HTR-8/SVneo (cell line): ENCODE measurements at regions not wholly inside any gene's neighbourhood (a gene's known extent, or its start where the extent isn't known, plus 50 kb on each side); places are given as distances from the start of the nearest gene placed in this dataset.

ENCODE experiments used
- DNase-seq: peaks from one replicate; pipeline ENCODE4 v3.0.0; 2011; ENCODE audit warnings: low spot score, mixed read lengths; ENCODE audit not compliant: insufficient read length
- FAIRE-seq: peaks from 2 replicates; lab custom pipeline; 2011; peaks lifted over from hg19 to GRCh38; lab: Jason Lieb, UNC

DNA sequence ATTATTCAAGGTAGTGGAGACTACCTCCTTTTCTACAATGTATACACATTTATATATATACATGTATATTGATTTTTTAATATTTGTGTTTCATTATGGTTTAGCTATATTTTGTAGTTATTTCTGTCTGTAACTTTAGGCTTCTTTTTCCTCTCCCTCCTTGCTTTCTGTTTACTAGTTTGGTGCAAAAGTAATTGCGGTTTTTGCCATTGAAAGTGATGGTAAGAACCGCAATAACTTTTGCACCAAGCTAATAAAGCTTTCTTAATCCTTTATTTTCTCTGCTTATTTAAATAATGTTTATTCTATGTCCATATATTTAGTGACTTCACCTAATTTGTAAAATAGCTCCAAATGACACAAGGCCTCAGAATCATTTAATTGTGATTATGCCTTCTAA lies 195.3 kb upstream of the PLSCR5 start:
- FAIRE-seq (no peak), DNase-seq (no peak)

DNA sequence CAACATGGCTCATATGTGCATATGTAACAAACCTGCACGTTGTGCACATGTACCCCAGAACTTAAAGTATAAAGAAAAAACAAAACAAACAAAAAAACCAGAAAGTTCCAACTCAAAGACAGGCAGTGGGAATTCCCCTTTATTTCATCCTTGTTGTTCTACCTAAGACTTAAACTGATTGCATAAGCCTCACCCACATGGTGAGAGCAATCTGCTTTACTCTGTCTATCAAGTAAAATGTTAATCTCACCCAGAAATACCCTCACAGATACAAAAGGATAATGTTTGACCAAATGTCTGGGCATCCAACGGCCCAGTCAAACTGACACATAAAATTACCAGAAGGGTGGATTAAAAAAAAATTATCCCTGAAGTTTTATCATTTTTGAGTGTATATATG lies 190.9 kb upstream of the PLSCR5 start:
- no peak for FAIRE-seq

DNA sequence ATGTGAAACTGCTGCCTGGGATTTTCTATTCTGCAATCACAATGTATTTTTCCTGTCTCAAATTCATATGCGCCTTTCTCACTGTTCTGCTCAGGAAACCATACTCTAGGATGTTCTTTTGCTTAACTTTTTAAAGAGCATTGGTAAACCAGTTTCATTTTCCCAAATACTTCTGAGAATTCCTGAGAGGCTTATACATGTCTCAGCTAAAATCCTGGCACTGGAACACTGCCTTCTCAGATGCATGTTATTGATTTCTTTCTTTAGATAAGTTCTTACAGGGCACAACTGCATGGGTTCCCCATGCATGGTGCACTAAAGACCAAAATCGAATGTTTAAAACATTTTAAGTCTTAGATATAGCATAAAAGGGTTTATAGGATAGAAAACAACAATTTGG lies 178.3 kb upstream of the PLSCR5 start:
- FAIRE-seq, result no peak

More for the DNA sequence above, 190.9 kb upstream of the PLSCR5 start:
- no peak for DNase-seq

DNA sequence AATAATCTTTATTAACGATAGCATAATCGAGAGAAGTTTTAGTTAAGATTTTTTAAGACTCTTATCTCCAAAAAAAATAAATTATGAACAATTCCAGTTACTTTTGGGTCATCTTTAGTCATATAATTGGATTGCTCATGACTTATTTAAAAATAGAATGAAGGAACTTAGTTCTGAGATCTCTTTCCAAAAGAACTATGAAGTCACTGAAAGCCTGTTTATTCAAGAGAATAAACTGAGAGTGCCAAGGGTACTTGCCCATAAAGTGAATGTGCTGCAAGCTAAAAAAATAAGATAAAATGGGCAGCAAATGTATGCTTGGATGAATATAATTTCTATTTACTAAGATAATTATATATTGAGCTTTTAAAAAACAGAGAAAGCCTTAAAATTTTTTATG lies 176.5 kb upstream of the PLSCR5 start:
- no peak for FAIRE-seq
- DNase-seq, result no peak

More for the DNA sequence above, 178.3 kb upstream of the PLSCR5 start:
- DNase-seq, result no peak

DNA sequence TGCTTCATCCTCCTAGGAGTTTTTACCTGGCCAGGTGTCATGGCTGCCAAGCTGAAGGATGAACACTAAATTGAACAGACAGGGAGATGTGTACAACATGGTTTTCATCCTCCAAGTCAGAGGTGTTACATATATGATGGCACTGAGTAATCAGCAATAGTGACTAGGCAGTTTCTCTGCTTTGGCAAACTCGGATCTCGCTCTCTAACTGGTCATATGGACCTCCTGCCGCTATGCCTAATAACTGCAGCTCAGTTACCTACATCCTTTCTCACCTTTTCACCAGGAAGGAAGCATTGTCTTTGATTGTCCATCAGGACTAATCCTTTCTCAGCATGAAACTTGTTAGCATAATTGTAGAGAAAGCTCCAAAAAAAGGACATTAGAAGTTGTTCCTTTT lies 175.9 kb upstream of the PLSCR5 start:
- no peak for DNase-seq
- FAIRE-seq, result no peak

DNA sequence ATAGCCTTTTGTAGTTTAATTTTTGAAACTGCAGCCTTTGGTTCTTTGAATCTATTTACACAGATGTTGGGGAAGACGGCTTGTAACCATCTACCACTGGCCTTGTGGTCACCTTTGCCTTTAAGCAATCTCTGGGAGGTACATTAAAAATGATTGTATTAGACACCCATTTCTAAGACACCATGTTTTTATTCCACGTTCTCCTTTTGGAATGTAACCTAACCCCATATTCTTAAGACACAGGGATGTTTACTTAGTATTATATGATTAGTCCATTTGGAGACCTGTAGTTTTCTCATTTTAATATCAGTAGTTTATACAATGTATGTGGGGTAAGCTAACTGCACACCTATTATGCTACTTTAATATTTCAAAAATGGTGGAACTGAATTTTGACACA lies 175.1 kb upstream of the PLSCR5 start:
- no peak for FAIRE-seq
- no peak for DNase-seq

DNA sequence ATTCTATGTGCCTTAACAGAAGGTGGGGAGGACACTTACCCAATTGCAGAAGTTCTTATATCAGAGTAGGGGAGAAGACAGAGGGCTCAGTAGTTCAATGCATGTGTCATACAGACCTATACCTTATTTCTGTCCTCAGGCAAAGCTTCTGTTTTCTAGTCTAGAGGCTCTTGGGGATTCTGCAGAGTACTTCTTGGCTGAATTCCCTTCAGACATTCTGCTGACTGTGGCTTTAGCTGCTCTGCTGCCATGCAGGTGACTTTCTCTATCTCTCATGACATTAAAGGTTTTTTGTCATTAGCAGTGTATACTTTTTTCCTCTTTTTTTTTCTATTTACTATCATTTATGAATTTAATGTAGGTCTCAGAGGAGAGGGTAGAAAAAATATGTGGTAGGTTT lies 172.8 kb upstream of the PLSCR5 start:
- FAIRE-seq (no peak), DNase-seq (no peak)

DNA sequence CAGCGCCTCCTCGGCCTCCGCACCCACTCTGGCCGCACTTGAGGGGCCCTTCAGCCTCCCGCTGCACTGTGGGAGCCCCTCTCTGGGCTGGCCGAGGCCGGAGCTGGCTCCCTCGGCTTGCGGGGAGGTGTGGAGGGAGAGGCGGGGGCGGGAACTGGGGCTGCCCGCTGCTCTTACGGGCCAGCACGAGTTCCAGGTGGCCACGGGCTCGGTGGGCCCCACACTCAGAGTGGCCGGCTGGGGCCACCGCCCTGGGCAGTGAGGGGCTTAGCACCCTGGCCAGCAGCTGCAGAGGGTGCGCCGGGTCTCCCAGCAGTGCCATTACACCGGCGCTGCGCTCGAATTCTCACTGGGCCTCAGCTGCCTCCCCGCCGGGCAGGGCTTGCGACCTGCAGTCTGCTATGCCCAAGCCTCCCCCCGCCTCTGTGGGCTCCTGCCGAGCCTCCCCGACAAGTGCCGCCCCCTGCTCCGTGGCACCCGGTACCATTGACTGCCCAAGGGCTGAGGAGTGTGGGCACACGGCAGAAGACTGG lies 167.1 kb upstream of the PLSCR5 start:
- FAIRE-seq, result no peak
- DNase-seq, result no peak

DNA sequence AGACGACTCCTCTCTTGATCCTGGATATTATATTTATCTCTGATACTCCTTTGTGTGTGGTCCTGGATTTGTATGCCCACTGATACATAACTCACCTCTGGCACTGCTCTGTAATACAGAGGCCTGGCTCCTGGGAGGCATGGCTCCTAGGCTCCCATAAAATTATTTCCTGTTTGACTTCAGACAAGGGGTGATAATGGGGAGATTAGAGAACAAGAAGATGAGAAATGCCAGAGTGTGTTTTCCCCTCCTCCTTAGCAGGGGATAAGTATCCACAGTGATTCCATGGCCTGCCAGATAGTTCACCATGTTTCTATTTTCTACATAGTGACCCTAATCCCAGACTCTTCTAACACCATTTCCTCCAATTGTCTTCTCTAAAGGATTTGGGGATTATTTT lies 165.7 kb upstream of the PLSCR5 start:
- FAIRE-seq (no peak), DNase-seq (no peak)

DNA sequence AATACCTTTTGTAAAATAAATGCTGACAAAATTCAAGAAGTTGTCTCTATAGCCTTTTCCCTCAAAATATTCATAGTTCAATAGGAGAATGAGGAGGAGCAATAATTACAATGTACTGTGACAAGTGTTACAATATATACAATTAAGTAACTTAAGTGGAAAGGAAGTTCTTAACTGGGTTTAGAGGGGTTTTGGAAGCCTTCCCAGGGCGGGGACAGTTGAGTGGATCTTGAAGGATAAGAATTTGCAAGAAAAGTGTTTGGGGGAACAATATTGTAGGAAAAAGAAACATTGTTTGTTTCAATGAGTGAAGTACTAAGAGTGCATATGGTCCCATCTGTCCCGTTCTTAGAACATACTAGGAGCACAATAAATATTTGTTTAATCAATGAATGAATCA lies 165.2 kb upstream of the PLSCR5 start:
- DNase-seq (no peak), FAIRE-seq (no peak)

DNA sequence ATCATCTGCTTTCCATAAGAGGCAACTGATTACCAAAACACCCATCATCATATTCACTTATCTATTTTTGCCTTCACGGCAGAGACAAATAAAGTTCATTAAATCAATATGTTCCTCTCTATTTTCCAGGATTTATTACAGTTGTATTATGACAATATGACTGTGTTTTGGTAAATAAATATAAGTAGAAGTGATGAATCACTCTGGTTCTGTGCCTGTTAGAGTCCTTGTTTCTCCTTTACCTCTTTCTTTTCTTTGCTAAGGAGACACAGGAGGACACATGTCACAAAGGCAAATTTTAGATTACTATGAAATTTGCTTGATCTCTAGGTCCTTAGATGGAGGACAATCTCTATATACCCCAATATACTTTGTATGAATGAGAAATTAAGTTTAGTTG lies 152.6 kb upstream of the PLSCR5 start:
- no peak for FAIRE-seq
- no peak for DNase-seq

DNA sequence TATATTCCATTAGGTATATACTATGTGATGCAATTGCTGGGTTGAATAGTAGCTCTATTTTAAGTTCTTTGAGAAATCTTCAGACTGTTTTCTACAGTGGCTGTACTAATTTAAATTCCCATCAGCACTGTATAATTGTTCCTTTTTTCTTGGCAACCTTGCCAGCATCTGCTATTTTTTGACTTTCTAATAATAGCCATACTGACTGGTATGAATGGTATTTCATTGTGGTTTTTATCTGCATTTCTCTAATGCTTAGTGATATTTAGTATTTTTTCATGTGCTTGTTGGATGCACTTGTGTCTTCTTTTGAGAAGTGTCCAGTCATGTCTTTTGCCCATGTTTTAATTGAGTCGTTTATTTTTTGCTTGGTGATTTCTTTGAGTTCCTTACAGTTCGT lies 145.1 kb upstream of the PLSCR5 start:
- FAIRE-seq (no peak), DNase-seq (no peak)

DNA sequence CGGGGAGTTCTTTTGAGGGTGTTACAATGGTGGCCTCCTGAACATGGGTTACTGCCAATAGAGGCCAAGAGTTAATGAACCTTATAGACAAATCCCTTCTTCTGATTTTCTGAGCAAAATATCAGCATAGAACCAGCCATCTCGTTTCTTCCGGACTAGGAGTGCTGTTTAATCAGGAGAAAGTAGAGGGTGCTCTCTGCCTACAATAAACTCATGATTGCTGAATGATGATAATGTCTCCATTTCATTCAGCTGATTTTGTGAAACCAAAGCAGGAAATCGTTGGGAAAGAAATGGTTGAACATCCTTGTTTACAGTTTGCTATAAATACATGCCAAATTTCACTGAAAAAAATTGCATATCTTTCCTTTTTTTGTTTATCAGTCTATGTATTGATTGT lies 142.8 kb upstream of the PLSCR5 start:
- FAIRE-seq, result no peak
- DNase-seq, result peak; percentile 3

DNA sequence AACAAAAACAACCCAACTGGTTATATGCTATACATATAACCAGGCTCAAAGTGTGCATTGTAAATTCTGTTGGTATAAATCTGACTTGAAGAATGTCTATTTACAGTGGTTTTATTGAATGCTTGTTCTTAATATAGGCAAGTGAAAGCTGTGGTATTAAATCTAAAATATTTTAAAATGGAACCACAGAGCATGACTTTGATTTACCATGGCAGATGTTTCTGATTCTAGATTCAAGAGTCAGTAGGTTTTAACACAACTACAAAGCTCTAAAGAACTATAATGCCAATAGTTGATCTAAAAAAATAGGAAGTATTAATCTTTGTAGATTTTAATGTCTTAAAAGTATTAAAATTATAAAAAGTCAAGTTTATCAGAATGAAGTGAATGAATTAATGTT lies 141.9 kb upstream of the PLSCR5 start:
- no peak for DNase-seq
- no peak for FAIRE-seq

DNA sequence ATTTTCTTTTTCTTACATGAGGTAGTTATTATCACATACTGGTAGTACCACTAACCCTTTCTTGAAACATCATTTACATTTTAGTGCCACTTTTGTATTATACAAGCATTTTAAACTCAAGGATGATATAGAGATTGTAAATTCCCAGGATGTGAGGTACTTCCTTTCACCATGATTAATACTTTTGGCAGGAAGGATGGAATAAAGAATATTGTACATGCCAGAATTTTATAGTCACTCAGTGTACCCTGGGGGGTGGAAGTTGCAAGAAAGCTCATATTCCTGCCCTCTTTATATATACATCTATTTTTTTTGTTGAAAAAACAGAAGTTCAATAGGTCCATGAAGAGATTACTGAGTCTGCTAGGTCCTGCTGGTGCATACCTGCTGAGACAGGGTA lies 141.0 kb upstream of the PLSCR5 start:
- DNase-seq (no peak), FAIRE-seq (no peak)

DNA sequence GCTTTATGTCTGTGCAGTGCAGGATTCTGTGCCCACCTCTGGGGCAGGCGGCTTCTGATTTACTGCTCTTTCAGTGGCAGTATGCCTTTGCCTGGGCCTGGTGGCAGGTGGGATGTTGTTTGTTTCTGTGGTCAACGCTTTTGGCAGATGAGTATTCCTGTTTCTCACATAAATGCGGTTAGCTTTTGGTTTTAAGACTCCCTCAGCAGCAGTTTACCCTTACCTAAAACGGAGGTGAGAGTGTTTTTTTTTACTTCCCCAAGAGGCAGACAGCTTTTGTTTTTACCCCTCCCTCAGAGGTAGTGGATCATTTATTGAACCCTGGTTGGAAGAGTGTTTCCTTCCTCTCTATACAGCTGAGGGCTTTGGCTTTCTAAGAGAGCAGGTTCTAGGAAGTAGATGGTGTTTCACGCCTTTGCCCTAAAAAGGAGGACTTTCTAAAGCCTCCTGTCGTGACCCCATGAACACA lies 134.1 kb upstream of the PLSCR5 start:
- FAIRE-seq (no peak), DNase-seq (no peak)

DNA sequence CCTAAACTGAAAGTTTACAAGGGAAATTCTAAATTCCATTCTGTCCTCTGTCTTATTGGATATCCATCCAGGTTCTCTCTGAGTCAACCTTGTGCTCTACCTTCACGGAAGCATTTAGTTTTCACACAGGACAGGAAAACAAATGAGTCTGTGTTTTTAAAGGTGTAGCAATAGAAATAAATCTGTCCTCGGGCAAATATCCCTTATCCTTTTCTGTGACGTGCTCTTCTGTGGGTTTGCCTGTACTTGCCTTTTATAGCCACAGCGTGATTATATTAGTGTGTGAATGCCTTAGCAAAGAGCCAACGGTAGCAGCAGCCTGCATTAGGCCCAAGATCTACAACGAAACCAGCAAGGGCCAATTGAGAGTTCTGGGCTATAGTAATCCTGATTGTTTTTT lies 127.2 kb upstream of the PLSCR5 start:
- FAIRE-seq, result no peak
- DNase-seq, result no peak

DNA sequence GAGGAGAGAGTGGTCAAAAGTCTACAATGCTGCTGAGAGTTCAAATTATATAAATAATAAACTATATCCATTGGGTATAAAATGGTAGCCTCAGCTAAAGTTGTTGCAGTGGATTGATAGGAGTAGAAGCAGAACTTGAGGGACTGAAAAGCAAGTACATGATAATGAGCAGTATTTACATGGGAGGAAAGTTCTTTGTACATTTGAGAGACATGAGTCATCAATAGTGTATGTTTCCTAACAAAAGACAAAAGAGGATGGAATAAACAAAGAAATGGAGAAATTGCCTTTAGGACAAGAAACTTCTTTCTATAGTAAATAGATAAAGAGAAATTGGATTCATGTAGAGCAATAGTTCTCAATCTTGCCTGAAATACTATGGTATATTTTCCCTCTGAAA lies 110.0 kb upstream of the PLSCR5 start:
- no peak for DNase-seq
- FAIRE-seq, result no peak

DNA sequence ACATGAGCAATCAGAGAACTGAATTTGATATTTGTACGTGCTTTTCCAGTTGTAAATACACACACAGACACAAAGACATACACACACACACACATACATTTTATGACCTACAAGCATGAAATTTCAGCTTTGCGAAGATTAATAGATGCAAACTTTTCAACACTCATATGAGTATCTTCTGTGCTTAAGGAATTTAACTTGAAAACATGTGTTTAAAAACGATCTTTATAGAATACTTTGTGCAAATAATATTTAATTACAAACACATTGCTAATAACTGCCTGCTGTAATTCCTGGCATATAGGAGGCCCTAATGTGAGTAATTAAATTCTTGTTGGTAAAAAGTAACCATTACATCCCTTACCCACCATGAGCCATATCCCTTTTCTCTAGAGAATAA lies 107.7 kb upstream of the PLSCR5 start:
- FAIRE-seq (no peak), DNase-seq (no peak)

DNA sequence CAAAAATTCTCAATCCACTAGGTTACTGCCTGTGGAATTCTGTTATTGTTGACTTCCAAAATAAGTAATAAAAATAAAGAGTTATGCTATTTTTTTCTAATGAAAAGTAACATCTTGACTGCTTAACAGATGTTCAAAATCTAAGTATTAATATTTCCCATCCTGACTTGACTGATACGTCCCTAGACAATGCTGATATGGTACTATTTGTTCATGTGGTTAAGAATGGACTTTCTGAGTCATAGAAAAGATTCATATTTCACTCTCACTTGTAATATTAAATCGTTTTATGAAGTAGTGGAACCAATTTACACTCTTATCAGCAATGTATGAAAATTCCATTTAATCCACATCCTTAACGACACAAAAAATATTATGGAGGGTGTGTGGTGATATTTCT lies 104.8 kb upstream of the PLSCR5 start:
- DNase-seq, result no peak
- no peak for FAIRE-seq

DNA sequence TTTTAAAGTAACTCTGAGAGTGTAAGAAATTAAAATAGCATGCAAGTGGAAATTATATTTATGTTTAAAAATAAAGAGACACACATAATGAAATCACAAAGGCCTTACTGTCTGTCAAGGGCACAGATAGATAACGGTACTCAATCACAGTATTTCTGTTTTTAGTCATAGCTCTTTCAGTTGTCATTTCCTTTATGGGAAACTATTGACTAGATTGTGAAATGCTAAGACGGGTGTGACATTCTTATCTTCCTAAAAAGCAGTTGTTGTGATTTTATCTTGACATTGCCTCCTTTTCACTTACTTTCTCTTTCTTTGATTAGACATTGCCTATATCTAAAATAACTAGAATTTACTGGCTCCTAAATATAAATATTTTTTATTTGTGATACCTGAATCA lies 100.1 kb upstream of the PLSCR5 start:
- no peak for FAIRE-seq

DNA sequence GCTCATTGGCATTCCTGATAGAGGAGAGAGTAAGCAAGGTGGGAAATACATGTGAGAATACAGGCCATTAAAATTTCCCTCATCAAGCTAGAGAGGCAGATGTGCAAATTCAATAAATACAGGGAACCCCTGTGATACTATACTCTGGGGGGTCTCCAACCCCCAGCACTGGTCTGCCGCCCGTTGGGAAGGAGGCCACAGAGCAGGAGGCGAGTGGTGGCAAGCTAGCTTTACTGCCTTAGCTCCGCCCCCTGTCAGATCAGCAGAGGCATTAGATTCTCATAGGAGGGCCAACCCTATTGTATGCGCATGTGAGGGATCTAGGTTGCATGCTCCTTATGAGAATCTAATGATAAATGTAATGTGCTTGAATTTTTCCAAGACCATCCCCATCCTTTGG lies 97.1 kb upstream of the PLSCR5 start:
- DNase-seq (no peak), FAIRE-seq (no peak)

More for the DNA sequence above, 100.1 kb upstream of the PLSCR5 start:
- no peak for DNase-seq

DNA sequence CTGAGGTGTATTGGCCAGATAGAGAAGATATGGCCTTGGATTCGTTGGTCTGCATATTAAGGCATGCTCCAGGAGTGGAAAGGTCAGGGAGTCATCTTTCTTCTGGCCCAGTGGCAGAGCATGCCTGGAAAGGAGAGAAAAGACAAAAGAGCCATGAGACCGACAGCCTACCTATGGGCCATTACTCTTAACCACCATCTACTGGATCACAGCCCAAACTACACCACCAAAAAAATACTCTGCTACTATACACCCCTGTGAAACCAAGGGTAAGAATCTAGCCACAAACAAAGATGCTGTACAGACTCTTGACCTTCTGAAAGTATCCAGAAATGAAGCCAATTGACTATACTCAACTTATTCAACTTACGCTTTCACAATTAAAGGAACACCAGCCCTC lies 96.1 kb upstream of the PLSCR5 start:
- no peak for FAIRE-seq
- no peak for DNase-seq
